Stimulated activated CD8-positive, alpha-beta memory T cell treated with anti-CD3 and anti-CD28 coated beads, Interleukin-15, amount 100 ng/mL, for 4 hours (primary cell): ENCODE measurements at regions not wholly inside any gene's neighbourhood (a gene's known extent, or its start where the extent isn't known, plus 50 kb on each side); places are given as distances from the start of the nearest gene placed in this dataset.

Experiments
- DNase-seq, 2 donors: peaks; one replicate each; pipeline ENCODE4 v3.0.0-alpha.2; 2020; ENCODE audit warnings: low read depth in 2 of 2

GRCh38 chr2:120881981-120882788 is 146.5 kb downstream of the GLI2 start:
- DNase-seq: no peak

GRCh38 chr2:120883607-120884440 is 148.2 kb downstream of the GLI2 start:
- no peak for DNase-seq

GRCh38 chr2:120884472-120885290 is 149.0 kb downstream of the GLI2 start:
- no peak for DNase-seq

- DNase-seq: no peak
Observed at GRCh38 chr2:120885321-120885720, 149.7 kb downstream of the GLI2 start.

GRCh38 chr2:120885749-120886148 is 150.1 kb downstream of the GLI2 start:
- no peak for DNase-seq

GRCh38 chr2:120886534-120887319 is 151.1 kb downstream of the GLI2 start:
- DNase-seq: no peak

GRCh38 chr2:120887320-120887697 is 151.6 kb downstream of the GLI2 start:
- DNase-seq: no peak

- DNase-seq: no peak
Observed at GRCh38 chr2:120887741-120888231, 152.1 kb downstream of the GLI2 start.

- DNase-seq: no peak
Observed at GRCh38 chr2:120888851-120889250, 153.2 kb downstream of the GLI2 start.

GRCh38 chr2:120889936-120890335 is 154.3 kb downstream of the GLI2 start:
- DNase-seq: no peak

GRCh38 chr2:120890566-120891360 is 155.1 kb downstream of the GLI2 start:
- no peak for DNase-seq

GRCh38 chr2:120892271-120892966 is 156.8 kb downstream of the GLI2 start:
- DNase-seq: no peak

- no peak for DNase-seq
Observed at GRCh38 chr2:120892967-120893667, 157.4 kb downstream of the GLI2 start.

GRCh38 chr2:120893811-120894584 is 158.3 kb downstream of the GLI2 start:
- no peak for DNase-seq

- no peak for DNase-seq
Observed at GRCh38 chr2:120894966-120895365, 159.3 kb downstream of the GLI2 start.

- no peak for DNase-seq
Observed at GRCh38 chr2:120896126-120896525, 160.5 kb downstream of the GLI2 start.

- DNase-seq: no peak
Observed at GRCh38 chr2:120896901-120897300, 161.2 kb downstream of the GLI2 start.

- no peak for DNase-seq
Observed at GRCh38 chr2:120897399-120897798, 161.7 kb downstream of the GLI2 start.
